NCI-H82 treated with DMSO at 0.1 percent for 48 hours (cell line): ENCODE measurements at regions not wholly inside any gene's neighbourhood (a gene's known extent, or its start where the extent isn't known, plus 50 kb on each side); places are given as distances from the start of the nearest gene placed in this dataset.
"Not testable (repeated sequence)": the region's sequence is repeated elsewhere in the genome, so short reads cannot be mapped to it uniquely, and the experiment has no call there.

Experiments used
- DNase-seq: peaks from one replicate; lab custom pipeline; 2025; ENCODE audit not compliant: unreplicated experiment; lab: John Stamatoyannopoulos, UW

DNA sequence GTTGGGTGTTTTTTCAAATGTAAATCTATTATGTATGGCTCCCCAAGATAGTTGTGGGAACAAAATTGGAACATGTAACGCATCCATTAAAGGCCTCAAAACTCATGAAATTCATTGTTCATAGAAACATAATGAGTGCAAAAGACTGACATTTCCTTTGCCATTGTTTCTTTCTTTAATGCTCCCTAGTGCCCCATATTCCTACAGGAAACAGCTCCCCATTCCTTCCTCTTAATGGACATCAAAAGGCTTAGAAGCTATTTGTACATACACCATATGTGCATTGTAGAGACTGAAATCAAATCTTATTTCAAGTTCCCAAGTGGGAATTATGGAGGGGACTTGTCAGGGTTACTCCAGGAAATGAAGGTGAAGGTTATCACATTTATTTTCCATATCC lies 139.1 kb downstream of the AHR start:
- DNase-seq: no peak

DNA sequence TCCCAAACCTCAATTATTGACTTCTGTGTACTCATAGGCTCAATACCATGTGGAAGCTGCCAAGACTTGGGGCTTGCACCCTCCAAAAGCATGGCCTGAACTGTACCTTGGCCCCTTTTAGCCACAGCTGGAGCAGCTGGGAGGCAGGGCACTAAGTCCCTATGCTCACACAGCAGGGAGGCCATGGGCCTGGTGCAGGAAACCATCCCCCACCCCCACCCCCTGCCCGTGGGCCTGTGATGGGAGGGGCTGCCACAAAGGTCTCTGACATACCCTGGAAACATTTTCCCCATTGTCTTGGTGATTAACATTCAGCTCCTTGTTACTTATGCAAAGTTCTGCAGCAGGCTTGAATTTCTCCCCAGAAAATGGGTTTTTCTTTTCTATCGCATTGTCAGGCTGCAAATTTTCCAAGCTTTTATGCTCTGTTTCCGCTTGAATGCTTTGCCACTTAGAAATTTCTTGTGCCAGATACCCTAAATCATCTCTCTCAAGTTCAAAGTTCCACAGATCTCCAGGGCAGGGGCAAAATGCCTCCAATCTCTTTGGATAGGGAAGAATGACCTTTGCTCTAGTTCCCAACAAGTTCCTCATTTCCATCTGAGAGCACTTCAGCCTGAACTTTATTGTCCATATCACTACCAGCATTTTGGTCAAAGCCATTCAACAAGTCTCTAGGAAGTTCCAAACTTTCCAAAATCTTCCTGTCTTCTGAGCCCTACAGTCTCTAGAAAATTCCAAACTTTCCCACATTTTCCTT lies 141.8 kb downstream of the AHR start:
- not testable (repeated sequence) for DNase-seq

DNA sequence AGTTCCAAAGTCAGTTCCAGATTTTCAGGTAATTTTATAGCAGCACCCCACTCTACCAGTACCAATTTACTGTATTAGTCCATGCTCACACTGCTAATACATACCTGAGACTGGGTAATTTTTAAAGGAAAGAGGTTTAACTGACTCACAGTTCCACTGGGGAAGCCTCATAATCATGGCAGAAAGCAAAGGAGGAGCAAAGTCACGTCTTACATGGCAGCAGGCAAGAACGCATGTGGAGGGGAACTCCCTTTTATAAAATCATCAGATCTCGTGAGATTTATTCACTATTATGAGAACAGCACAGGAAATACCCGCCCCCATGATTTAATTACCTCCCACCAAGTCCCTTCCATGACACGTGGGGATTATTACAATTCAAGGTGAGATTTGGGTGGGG lies 142.4 kb downstream of the AHR start:
- DNase-seq: no peak

DNA sequence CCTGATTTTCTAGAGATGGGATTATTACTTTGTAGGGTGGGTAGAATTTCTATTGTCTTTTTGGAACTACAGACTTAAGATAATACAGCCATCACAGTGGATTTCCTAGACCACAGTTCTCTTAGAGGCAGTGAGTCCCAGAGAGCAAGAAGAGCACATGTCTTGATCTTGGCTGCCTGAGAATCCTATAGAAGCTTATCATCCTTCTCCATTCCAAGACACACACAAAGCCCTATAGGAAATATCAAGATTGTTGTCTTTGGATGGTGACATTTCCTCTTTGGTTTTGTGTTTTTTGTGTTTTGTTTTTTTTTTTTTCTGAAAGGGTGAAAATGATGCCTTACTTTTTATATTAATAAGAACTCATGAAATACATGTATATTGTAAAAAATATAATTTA lies 143.1 kb downstream of the AHR start:
- no peak for DNase-seq

DNA sequence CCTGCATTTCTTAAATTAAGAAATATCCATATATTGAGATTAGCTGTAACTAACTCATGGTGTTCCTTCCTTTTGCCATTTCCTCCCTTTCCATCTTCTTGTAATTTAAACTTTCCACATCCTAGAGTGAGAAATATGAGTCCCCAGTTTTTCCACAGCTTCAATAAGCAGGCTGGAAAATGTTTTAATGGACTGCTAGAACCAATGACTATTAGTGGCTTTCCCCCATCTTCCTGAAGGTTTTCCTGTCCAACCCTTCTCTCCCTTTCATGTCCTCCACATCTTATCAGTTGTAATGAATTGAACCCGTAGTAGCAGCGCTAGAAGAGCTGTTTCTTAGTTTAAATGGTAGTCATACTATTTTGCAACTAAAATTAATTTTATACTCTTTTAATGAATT lies 145.7 kb downstream of the AHR start:
- no peak for DNase-seq

DNA sequence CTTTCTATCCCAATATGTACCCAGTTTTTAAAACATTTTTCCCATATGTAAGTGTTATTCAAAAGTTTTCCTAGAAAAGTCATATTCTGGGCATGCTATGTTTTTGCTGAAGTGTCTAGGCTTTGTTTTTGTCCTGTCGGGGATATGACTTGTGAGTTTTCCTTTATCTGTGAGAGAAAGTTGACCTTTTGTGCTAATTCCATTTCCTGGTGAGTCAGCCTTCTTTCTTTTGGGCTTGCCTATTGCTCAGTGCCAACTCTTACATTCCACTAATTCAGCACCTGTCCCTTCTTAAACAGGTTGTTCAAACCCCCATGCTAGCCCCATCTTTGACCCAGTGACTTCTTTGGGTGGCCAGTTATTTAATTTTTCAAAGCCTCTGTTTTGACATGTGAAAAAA lies 146.2 kb downstream of the AHR start:
- no peak for DNase-seq

DNA sequence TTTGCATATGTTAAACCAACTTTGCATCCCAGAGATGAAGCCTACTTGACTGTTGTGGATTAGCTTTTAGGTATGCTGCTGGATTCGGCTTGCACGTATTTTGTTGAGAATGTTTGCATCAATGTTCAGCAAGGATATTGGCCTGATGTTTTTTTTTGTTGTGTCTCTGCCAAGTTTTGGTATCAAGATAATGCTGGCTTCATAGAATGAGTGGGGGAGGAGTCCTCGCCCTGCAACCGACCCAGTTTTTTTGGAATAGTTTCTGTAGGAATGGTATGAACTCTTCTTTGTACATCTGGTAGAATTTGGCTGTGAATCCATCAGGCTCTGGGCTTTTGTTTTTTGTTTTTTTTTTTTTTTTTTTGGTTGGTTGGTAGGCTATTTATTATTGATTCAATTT lies 147.9 kb downstream of the AHR start:
- DNase-seq: no peak

DNA sequence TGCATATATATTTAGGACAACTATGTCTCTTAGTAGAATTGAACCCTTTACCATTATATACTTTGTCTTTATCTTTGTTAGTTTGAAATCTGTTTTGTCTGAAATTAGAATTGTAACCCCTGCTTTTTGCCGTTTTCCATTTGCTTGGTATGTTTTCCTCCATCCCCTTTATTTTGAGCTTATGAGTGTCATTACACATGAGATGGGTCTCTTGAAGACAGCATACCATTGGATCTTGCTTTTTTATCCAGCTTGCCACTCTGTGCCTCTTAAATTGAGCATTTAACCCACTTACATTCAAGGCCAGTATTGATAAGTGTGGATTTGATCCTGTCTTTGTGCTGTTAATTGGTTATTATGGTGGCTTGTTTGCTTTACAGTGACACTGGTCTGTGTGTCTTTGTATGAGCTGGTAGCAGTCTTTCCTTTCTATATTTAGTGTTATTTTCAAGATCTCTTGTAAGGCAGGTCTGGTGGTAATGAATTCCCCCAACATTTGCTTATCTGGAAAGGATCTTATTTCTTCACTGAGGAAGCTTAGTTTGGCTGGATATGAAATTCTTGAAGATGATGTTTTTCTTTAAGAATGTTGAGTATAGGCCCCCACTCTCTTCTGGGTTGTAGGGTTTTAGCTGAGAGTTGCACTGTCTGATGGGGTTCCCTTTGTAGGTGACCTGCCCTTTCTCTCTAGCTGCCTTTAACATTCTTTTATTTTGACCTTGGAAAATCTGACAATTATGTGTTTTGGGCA lies 149.5 kb downstream of the AHR start:
- DNase-seq: no peak

DNA sequence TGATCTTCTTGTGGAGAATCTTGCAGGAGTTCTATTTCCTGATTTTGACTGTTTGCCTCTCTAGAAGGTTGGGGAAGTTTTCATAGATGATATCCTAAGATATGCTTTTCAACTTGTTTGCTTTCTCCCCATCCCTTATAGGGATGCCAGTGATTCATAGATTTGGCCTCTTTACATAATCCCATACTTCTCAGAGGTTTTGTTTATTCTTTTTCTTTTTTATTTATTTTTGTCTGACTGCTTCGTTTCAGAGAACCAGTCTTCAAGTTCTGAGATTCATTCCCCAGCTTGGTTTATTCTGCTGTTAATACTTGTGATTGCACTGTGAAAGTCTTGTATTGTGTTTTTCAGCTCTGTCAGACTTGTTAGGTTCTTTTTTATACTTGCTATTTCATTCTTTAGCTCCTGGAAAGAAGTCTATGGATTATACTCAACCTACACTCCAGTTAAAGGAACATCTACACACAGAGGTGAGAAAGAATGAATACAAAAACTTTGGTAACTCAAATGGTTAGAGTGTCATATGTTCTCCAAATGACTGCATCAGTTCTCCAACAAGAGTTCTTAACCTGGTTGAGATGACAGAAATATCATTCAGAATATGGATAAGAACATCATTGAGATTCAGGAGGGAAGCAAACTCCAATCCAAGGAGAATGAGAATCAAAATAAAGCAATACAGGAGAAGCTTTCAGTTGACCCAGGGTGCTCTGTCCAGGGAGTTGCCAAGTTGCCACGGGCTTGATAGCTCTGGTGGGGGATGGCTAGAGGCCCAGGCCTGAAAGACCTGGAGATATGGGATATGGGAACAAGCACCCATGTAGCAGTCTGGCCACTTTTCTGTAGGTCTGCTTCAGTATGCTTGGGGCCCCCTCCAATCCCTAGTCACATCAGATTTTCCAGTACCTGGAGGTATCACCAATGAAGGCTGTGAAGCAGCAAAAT lies 150.3 kb downstream of the AHR start:
- DNase-seq: no peak

DNA sequence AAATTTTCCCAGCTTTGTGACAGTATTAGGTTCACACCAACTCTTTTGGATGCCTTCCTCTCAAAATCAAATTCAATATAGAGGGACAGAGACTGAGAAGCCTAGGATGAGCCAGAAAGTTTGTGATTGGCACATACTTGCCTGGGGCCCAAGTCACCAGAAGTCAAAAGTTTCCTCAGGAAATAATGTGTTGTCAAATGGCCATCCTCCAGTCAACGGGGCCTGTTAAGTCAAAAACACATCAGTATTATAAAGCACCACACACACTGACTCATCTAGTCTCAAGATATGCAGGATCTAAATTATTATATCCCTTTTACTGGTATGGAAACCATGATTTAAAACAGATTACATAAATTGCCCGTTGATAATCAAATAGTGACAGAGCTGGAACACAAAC lies 158.1 kb downstream of the AHR start:
- DNase-seq: no peak

DNA sequence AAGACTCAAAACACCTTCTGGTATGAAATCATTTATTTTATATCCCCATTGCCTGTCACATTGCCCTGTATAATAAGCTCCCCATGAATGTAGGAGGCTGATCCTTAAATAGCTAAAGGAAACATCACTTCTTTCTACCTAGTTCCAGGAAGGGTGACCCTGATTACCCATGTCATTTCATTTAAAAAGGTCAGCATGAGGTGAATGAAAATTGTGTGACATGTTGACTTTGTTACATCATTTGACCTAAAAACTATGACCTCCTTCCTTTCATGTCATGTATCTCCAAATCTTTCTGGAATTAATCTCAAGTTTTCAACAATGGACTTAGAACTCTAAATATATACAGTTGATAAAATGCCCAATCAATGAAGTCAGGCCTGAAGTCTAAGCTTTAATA lies 161.5 kb downstream of the AHR start:
- no peak for DNase-seq

DNA sequence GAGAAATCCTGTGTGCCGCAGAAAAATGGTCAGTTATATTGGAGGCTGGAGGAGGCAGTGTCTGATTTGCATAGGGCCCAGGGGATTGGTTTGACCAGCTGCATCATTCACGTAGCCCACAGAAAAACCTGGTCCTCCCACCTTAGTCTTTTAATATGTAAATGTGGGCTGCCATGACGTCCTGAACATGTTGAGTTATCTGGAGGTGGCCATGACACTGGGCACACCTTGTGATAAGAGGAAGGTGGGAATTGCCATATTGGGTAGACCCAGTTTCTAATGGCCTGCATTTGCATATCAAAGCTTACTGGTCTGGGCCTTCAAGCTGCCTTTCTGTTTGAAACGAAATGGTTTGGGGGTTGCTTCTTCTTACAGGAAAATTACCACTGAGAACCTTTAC lies 162.2 kb downstream of the AHR start:
- DNase-seq: no peak

DNA sequence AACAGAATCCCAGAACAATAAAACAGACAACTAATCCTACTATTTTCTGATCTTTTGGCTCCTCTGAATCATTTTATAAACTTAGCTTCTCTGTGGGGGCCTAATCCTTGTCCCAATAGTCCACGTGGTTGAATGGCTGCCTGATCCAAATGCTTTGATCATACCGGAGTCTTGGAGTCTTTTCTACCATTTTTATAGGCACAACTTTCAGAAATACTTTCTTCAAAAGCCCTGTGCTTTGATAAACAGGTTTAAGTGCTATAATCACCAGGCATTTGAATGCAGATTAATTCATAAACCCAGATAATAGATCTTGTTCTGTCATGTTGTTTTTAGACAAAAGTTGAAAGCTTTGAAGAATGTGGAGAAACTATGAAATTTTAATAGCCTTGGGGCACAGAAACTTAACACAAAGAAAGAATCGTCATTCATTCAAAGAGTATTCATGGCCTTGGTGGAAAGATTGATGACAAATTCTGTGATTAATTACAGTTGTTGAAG lies 163.7 kb downstream of the AHR start:
- no peak for DNase-seq

DNA sequence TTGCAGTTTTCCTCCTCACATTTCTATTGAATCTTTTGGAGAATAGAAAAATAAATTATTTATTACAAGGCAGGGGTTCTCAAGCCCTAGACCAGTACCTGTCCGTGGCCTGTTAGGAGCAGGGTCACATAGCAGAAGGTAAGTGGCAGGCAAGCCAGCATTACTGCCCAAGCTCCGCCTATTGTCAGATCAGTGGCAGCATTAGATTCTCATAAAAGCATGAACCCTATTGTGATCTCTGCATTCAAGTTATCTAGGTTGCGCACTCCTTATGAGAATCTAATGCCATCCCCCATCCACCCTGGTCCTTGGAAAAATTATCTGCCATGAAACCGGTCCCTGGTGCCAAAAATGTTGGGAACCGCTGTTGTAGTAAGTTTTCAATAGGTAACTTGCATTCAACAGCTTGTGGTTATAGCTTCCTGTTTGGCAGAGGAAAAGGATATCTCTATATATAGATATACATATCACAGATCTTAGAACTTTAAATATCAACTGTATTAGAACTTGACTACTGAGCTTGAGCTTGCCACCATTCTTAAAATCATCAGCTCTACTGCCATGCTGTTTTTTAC lies 165.1 kb downstream of the AHR start:
- DNase-seq: no peak

DNA sequence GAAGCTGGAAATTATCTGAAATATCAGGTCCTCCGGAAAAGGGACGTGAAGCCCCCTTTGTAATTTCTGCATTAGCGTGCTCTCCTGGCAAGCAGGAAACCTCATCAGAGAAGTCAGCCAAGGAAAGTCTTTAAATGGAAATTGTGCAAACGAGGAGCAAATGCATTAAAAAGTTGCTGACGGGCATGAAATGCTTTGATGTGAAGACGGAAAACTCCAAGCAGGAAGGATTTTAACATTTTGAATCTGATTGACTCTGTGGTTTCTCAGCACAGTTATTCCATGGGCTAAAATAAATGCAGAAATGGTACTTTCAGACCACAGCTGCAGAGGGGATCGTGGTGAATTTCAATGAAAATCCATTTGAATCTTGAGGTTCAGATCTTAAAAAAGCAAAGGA lies 167.8 kb downstream of the AHR start:
- DNase-seq: no peak

DNA sequence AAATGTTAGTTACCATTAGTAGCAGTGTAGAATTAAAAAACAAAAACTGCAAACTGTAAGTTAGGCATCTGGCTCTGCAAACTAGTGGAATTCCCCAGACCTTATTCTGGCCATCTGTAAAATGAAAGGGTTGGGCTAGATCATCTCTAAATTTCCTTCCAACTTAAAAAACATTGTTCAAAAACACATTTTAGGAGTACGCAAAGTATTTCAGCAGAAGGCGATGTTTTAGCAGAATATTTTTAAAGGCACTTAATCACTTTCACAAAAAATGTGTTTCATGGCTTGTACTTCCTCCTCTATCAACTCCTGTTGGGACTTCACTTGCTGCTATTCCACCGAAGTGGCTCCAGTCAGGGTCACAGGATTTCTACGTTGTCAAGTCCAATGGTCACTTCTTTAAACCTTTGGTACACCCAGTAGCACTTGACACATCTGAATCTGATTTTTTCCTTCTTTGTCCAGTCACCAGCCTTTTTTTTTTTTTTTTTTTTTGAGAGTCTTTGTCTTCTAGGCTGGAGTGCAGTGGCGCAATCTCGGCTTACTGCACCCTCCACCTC lies 169.0 kb downstream of the AHR start:
- DNase-seq: no peak

DNA sequence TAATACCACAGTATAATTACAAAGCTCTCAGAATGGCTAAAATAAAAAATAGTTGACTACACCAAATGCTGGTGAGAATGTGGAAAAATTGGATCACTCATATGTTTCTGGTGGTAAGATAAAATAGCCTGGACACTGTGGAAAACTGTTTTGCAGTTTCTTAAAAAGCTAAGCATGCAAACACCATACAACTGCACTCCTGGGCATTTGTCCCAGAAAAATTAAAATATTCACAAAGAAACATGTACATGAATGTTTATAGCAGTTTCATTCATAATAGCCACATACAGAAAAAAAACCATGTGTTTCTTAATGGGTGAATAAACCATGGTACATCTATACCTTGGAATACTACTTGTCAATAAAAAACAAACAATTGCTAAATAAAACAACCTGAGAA lies 172.9 kb downstream of the AHR start:
- DNase-seq: no peak

DNA sequence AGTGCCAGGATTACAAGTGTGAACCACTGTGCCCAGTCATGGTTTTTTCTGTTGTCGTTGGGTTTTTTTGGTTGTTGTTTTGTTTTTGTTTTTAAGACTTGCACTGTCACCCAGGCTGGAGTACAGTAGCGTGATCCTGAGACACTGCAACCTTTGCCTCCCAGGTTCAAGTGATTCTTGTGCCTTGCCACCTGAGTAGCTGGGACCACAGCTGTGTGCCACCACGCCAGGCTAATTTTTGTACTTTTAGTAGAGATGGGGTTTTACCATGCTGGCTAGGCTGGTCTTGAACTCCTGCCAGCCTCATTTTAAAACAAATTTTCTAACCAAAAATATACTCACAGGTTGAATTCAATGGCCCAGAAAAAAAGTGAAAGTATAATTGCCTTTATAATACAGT lies 174.1 kb downstream of the AHR start:
- DNase-seq: no peak

DNA sequence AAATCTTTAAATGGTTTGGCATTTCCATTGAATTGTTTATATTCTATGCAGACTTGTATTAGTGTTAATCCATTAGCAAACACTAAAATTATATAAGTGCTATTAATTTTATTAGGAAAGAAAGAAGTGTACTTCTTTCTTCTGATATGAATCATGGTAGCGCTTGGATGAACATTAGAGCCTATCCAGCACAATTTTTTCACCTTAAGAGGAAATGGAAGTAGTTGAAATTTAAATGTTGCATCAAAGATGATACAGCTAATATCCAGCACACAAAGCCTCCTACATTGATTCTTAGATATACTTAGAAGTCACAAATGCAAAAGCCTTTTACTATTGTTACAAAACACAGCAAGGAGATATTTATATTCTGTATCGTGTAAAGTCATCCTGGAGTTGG lies 174.5 kb downstream of the AHR start:
- no peak for DNase-seq

DNA sequence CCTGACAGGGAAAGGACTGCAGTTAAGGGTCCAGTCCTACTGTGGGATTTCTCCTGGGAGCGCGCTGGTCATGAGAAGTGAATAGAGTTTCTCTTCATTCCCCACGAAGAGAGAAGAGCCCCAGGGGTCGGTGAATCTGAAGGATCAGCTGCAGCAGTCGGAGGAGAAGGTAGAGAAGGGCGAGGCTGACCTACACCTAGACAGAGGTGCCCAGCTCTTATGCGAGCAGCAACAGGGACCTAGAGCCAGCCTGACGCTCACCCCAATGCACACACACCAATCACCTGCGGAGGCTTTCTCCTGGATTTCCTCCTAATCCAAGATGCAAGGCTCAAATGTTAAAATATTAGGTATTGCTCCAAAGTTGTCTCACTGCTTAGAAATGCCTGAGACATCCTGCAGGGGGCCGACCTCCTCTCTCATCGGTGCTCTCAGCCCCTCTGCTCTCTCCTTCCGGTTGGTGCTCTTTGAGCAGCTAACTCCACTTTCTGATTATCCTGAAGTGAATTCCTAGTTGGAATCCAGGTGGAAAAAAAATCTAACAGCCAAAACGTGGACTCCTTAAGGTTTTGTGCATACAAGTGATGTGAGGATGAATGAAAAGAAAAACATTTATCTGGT lies 176.4 kb downstream of the AHR start:
- DNase-seq: no peak
